ENCODE measurements at regions not wholly inside any gene's neighbourhood (a gene's known extent, or its start where the extent isn't known, plus 50 kb on each side); places are given as distances from the start of the nearest gene placed in this dataset.
"Not testable (repeated sequence)": the region's sequence is repeated elsewhere in the genome, so short reads cannot be mapped to it uniquely, and the experiment has no call there.

- TF ChIP-seq CTCF (IDR thresholded peaks at IDR 0.05; ENCODE audit: unreplicated experiment), result no peak
- H3K27me3 Mint-ChIP-seq, result peaks cover 6% of the 10 kb centered on the region
- no peaks in the 10 kb centered on the region for H3K36me3 Mint-ChIP-seq (ENCODE audit: insufficient read depth)
- no peak for DNase-seq (ENCODE audit: low spot score, unreplicated experiment)
- H3K4me3 Mint-ChIP-seq (ENCODE audit: low read depth), result no peak overlapping the region
- H3K9me3 Mint-ChIP-seq (ENCODE audit: low read depth), result no peaks in the 10 kb centered on the region
- H3K4me1 Mint-ChIP-seq (ENCODE audit: low read depth), result no peaks in the 10 kb centered on the region
- H3K27ac Mint-ChIP-seq, result no peak overlapping the region
Observed at GRCh38 chr10:123356799-123357198, 202.6 kb downstream of the BUB3 start.

DNA sequence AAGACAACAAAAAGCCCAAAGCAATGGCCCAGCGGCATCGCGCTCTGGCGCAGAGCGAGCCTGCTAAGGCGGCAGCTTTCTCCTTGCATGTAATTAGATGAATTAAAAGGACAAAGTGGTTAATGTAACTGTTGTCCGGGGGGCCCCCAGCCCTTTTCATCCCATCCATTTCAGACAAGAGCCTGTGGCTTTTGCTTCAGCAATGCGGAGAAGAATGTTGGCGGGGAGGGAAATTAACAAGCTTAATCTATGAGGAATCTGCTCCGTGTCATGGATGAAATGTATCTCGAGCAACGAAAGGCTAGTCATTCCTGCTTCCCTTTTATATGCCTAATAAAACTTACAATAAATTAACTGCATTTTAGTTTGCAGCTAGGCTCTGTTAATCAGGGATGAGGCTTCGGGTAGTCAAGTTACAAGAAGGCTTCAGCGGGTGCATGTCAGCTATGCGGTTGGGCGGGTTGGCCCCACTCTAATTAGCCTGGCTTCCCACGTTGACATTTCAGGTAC is 203.3 kb downstream of the BUB3 start:
- DNase-seq (ENCODE audit: low spot score, unreplicated experiment), result no peak
- Mint-ChIP-seq H3K27ac (no peak overlapping the region), H3K4me1 (ENCODE audit: low read depth) (no peaks in the 10 kb centered on the region), H3K36me3 (ENCODE audit: insufficient read depth) (no peaks in the 10 kb centered on the region), H3K27me3 (peaks cover 6% of the 10 kb centered on the region), H3K9me3 (ENCODE audit: low read depth) (no peaks in the 10 kb centered on the region), H3K4me3 (ENCODE audit: low read depth) (no peak overlapping the region)
- no peak for TF ChIP-seq CTCF (IDR thresholded peaks at IDR 0.05; ENCODE audit: unreplicated experiment)

DNA sequence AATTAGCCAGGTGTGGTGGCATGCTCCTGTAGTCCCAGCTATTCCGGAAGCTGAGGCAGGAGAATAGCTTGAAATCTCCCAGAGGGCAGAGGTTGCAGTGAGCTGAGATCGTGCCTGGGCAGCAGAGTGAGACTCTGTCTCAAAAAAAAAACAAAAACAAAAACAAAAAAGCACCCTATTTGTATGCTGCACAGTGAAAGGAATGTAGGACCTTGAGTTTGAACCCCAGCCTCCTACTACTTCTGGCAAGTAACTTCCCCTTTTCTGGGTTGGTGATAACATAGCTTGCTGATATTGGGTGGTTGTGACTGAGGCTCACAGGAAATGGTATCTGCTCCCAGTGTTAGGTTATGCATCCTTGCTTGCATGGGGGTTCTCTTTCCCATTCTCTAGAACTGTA is 205.3 kb downstream of the BUB3 start:
- no peaks in the 10 kb centered on the region for H3K9me3 Mint-ChIP-seq (ENCODE audit: low read depth)
- TF ChIP-seq CTCF (IDR thresholded peaks at IDR 0.05; ENCODE audit: unreplicated experiment), result no peak
- no peak overlapping the region for H3K4me3 Mint-ChIP-seq (ENCODE audit: low read depth)
- DNase-seq (ENCODE audit: low spot score, unreplicated experiment), result no peak
- peaks cover 6% of the 10 kb centered on the region for H3K27me3 Mint-ChIP-seq
- no peaks in the 10 kb centered on the region for H3K4me1 Mint-ChIP-seq (ENCODE audit: low read depth)
- no peaks in the 10 kb centered on the region for H3K36me3 Mint-ChIP-seq (ENCODE audit: insufficient read depth)
- no peak overlapping the region for H3K27ac Mint-ChIP-seq

DNA sequence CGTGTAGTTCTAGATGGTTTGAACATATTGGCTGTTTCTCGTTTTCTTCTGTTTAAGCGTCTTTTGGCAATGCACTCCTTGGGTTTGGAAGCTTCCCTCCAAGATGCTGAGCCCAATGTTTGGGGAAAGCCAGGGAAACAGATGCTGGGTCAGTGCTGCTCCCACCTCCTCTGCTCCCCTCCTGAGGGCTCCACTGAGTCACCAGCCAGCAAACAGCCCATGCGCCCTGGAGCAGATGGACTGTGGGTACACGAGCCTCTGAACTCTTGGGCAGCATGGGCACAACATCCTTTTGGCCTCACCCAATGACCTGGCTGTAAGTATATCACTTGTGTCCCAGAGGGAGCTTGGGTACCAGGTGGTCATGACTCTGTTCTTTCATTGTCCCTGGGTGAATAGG is 207.6 kb downstream of the BUB3 start:
- DNase-seq (ENCODE audit: low spot score, unreplicated experiment), result no peak
- Mint-ChIP-seq H3K36me3 (ENCODE audit: insufficient read depth) (no peaks in the 10 kb centered on the region), H3K27ac (no peak overlapping the region)

GRCh38 chr10:123367195-123367594 is 213.0 kb downstream of the BUB3 start:
- Mint-ChIP-seq H3K4me3 (ENCODE audit: low read depth) (no peak overlapping the region), H3K36me3 (ENCODE audit: insufficient read depth) (no peaks in the 10 kb centered on the region), H3K27me3 (no peaks in the 10 kb centered on the region), H3K27ac (no peak overlapping the region), H3K4me1 (ENCODE audit: low read depth) (no peaks in the 10 kb centered on the region), H3K9me3 (ENCODE audit: low read depth) (peaks cover 5% of the 10 kb centered on the region)
- no peak for DNase-seq (ENCODE audit: low spot score, unreplicated experiment)
- TF ChIP-seq CTCF (IDR thresholded peaks at IDR 0.05; ENCODE audit: unreplicated experiment), result no peak

More for the DNA sequence above, 207.6 kb downstream of the BUB3 start:
- TF ChIP-seq CTCF (IDR thresholded peaks at IDR 0.05; ENCODE audit: unreplicated experiment), result no peak
- peaks cover 6% of the 10 kb centered on the region for H3K27me3 Mint-ChIP-seq
- no peaks in the 10 kb centered on the region for H3K9me3 Mint-ChIP-seq (ENCODE audit: low read depth)
- H3K4me1 Mint-ChIP-seq (ENCODE audit: low read depth), result no peaks in the 10 kb centered on the region
- H3K4me3 Mint-ChIP-seq (ENCODE audit: low read depth), result no peak overlapping the region

GRCh38 chr10:123371626-123372025 is 217.4 kb downstream of the BUB3 start:
- not testable (repeated sequence) for H3K27ac Mint-ChIP-seq; H3K36me3 Mint-ChIP-seq (ENCODE audit: insufficient read depth); H3K4me3 Mint-ChIP-seq (ENCODE audit: low read depth); H3K27me3 Mint-ChIP-seq; H3K9me3 Mint-ChIP-seq (ENCODE audit: low read depth); DNase-seq (ENCODE audit: low spot score, unreplicated experiment); H3K4me1 Mint-ChIP-seq (ENCODE audit: low read depth)

All from progenitor cell of endocrine pancreas (in vitro differentiated cells).